ENCODE measurements at regions not wholly inside any gene's neighbourhood (a gene's known extent, or its start where the extent isn't known, plus 50 kb on each side); places are given as distances from the start of the nearest gene placed in this dataset.

GRCh38 chr3:69509288-69509687 lies 123.4 kb upstream of the FRMD4B start:
- TF ChIP-seq POLR2AphosphoS5 (IDR thresholded peaks at IDR 0.05; ENCODE audit: insufficient read depth, low read depth, low read length) (no peak), EZH2 (IDR thresholded peaks at IDR 0.05; ENCODE audit: borderline replicate concordance, low read depth, low read length, severe bottlenecking) (no peak), CTCF (IDR thresholded peaks at IDR 0.05; ENCODE audit: extremely low read depth in 1 of 2, insufficient read depth in 1 of 2, low read depth in 1 of 2, low read length in 2 of 2) (no peak), POLR2A (IDR thresholded peaks at IDR 0.05; ENCODE audit: low read depth, low read length) (no peak), MAX (IDR thresholded peaks at IDR 0.05; ENCODE audit: insufficient read depth, insufficient read length) (no peak), JUN (IDR thresholded peaks at IDR 0.05; ENCODE audit: borderline replicate concordance, insufficient read depth, insufficient read length, low read depth) (no peak), MYC (IDR thresholded peaks at IDR 0.05; ENCODE audit: low read depth, low read length) (no peak), FOS (IDR thresholded peaks at IDR 0.05; ENCODE audit: borderline replicate concordance, insufficient read depth, low read length) (no peak), GATA2 (IDR thresholded peaks at IDR 0.05; ENCODE audit: insufficient read depth, insufficient read length, low read depth, low read length) (no peak)

Data from endothelial cell of umbilical vein (primary cell).